Effector CD4-positive, alpha-beta T cell (primary cell): ENCODE measurements at regions not wholly inside any gene's neighbourhood (a gene's known extent, or its start where the extent isn't known, plus 50 kb on each side); places are given as distances from the start of the nearest gene placed in this dataset.
"Not testable (repeated sequence)": the region's sequence is repeated elsewhere in the genome, so short reads cannot be mapped to it uniquely, and the experiment has no call there.

Experiments used
- DNase-seq: peaks from one replicate; pipeline ENCODE4 v3.0.0-alpha.2; 2020

DNA sequence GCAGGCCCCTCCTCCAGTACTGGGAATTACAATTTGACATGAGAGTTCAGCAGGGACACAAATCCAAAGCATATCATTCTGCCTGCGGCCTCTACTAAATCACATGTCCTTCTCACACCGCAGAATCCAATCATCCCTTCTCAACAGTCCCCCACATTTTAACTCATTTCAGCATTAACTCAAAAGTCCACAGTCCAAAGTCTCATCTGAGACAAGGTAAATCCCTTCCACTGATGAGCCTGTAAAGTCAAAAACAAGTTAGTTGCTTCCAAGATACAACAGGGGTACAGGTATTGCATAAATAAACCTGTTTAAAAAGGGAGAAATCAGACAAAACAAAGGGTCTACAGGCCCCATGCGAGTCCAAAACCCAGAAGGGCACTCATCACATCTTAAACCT, 64.0 kb downstream of the EBNA1BP2 start:
- DNase-seq = no peak

DNA sequence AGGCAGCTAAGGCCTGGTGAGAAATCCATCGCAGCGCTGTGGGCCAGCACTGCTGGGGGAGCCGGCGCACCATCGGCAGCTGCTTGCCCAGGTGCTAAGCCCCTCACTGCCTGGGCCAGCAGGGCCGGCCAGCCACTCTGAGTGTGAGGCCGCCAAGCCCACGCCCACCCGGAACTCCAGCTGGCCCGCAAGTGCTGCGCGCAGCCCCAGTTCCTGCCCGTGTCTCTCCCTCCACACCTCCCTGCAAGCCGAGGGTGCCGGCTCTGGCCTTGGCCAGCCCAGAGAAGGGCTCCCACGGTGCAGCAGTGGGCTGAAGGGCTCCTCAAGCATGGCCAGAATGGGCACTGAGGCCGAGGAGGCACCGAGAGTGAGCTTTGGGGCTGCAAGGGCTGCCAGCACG, 64.4 kb downstream of the EBNA1BP2 start:
- no peak for DNase-seq

DNA sequence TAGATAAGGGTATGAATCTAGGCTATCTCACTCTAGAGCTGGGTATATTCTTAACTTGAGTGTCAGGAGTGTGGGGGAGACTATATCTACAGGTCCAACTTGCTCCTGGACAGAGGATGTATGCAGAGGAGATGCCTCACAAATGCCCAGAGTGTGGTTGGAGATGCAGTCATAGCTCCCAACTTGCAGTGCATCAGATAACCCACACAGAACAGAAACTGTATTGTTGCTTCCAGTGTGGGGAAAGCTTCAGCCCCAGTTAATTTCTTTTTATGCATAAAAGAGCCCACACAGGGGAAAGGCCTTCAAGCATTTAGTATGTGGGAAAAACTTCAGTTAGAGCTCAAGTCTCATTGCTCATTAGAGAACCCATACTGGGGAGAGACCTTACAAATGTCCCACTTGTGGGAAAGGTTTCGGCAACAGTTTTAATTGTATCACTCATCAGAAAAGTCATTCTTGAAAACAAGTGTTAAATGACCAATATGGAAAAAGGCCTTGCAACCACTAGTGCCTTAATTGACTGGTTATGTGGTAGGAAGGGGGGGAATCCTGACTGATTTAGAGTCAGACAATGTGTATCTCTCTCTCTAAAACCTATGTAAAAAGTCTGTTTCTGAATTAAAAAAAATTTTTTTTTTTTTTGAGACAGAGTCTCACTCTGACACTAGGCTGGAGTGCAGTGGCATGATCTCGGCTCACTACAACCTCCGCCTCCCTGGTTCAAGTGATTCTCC, 67.9 kb downstream of the EBNA1BP2 start:
- DNase-seq = no peak

DNA sequence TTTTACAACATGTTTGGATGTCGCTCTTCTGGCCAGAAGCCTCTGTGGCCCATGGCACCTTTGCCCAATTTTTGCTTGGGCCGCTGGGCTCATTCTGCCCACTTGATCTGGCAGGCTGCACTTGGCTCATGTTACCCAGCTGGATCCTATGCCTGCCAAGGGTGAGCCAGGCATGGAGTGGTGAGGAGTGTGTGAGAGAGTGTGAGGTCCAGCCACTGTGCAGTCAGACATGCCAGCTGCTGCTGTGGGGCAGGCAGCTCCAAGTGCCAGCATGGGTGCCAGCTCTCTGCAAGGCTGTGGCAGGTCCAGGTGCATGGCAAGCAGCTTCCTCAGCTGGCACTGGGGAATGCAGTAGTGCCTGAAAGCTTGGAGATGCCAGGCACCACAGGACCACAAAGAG, 71.0 kb downstream of the EBNA1BP2 start:
- DNase-seq = no peak

DNA sequence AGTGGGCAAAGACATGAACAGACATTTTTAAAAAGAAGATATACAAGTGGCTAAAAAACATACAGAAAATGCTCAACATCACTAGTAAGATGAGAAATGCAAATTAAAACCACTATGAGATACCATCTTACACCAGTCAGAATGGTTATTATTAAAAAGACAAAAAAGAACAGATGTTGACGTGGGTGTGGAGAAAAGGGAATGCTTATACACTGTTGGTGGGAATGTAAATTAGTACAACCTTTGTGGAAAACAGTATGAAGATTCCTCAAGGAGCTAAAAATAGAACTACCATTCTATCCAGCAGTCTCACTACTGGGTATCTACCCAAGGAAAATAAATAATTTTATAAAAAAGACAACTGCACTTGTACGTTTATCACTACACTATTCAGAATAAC, 73.9 kb downstream of the EBNA1BP2 start:
- DNase-seq = no peak

DNA sequence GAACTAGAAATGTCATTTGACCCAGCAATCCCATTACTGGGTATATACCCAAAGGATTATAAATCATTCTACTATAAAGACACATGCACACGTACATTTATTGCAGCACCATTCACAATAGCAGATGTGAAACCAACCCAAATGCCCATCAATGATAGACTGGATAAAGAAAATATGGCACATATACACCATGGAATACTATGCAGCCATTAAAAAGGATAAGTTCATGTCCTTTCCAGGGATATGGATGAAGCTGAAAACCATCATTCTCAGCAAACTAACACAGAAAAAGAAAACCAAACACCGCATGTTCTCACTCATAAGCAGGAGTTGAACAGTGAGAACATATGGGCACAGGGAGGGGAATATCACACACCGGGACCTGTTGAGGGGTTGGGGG, 75.6 kb downstream of the EBNA1BP2 start:
- DNase-seq = not testable (repeated sequence)

DNA sequence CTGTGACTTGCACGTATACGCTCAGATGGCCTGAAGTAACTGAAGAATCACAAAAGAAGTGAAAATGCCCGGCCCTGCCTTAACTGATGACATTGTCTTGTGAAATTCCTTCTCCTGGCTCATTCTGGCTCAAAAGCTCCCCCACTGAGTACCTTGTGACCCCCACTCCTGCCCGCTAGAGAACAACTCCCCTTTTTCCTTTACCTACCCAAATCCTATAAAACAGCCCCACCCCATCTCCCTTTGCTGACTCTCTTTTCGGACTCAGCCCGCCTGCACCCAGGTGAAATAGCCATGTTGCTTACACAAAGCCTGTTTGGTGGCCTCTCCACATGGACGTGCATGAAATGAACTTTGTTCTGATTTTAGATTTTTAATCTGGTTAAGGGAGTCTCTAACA, 81.3 kb downstream of the EBNA1BP2 start:
- not testable (repeated sequence) for DNase-seq

DNA sequence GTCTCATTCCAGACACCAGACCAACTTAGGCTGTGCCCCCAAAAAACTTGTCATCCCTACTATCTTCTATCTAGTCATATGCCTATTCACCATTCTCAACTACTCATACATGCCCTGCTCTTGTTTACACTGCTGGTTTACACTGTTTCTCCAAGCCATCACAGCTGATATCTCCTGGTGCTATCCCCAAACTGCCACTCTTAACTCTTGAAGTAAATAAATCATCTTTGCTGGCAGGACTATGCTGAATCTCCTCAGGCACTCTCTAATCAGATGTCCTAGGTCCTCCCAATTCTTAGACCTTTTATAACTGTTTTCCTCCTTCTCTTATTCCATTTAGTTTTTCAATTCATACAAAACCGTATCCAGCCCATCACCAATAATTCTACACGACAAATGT, 81.9 kb downstream of the EBNA1BP2 start:
- not testable (repeated sequence) for DNase-seq

DNA sequence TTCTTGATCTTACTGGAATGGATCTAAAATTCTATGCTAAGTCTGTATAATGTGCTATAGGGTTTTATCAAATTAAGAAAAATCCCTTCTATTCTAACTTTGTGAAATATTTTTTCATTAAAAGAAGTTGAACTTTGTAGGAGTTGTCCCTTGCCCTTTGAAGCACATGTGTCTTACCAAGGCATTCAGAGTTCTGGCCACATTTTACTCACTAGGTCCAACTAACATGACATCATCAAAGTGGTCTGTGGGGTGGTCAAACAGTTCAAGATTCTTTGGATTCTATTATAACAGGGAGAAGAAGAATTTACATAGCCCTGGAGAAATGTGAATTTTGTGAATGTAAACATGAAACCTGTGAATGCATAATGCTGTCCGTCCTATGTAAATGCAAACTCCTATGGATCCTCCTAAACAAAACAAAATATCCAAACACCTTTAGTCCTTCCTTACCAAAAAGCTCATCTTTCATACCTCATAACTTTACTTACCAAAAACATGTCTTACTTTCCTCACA, 88.7 kb downstream of the EBNA1BP2 start:
- no peak for DNase-seq

DNA sequence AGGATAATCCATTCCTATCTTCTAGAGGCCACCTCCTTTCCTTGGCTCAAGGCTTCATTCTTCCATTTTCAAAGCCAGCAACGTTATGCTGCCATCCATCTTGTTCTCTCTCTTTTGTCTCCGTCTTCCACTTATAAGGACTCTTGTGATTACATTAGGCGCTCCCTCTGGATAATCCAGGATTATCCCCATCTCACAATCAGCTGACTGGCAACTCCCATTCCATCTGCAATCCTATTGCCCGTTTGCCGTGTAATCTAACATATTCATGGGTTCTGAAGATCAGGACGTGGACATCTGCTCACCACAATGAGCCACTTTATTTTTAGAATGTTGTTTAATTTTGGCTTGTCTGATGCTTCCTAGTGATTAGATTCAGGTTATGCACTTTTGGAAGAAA, 89.3 kb downstream of the EBNA1BP2 start:
- no peak for DNase-seq

DNA sequence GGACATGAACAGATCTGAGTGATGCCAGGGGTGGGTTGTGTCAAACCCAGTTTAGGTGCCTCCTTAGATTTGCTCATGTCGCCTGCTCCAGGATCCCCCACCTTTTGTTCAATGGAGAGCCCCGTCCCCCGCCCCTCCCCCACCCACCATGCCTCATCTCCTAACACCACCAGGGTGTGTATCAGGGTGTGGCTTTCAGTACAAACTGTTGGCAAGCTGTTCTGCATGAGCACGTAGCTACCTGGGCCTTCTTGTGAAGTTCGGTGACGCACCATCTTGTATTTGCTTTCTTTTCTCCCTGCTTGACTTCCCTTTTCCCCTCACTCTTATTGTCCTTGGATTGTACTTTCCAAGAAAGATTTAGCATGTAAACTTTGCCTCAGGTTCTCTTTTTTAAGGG, 94.8 kb downstream of the EBNA1BP2 start:
- DNase-seq = no peak

DNA sequence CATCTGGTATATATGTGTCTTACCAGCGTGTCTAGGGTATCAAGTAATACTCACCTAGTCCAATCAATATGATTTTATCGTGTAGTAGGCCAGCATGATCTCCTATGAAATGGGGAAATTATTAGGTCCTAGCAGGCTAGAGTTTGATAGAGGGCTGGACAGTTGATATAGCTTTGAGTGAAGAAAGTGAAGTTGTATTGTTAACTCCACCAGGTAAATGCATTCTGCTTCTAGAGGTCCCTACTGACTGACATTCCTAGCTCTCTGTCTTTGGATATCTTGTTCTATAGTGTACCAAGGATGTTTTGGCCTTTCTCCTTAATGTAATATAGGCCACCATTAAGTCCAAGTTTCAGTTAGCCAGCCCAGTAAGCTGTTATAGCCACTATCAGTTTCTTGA, 97.4 kb downstream of the EBNA1BP2 start:
- DNase-seq = no peak

DNA sequence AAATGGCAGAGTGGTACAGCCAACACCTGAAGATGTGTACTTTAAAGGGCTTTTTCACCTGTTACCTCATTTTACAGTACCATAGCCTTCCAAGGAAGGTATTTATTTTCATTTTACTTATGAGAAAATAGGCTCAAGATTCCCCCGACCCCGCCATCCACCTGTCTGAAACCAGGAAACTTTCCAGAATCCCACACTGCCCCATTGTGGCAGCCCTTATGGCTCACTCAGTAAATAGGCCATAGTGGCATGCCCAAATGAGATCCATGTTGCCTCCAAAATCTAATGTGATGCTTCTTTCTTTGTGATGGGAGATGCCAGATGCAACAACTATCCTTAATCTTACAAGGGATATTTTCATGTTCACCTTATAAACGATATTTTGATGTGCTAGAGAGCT, 97.8 kb downstream of the EBNA1BP2 start:
- DNase-seq = no peak

DNA sequence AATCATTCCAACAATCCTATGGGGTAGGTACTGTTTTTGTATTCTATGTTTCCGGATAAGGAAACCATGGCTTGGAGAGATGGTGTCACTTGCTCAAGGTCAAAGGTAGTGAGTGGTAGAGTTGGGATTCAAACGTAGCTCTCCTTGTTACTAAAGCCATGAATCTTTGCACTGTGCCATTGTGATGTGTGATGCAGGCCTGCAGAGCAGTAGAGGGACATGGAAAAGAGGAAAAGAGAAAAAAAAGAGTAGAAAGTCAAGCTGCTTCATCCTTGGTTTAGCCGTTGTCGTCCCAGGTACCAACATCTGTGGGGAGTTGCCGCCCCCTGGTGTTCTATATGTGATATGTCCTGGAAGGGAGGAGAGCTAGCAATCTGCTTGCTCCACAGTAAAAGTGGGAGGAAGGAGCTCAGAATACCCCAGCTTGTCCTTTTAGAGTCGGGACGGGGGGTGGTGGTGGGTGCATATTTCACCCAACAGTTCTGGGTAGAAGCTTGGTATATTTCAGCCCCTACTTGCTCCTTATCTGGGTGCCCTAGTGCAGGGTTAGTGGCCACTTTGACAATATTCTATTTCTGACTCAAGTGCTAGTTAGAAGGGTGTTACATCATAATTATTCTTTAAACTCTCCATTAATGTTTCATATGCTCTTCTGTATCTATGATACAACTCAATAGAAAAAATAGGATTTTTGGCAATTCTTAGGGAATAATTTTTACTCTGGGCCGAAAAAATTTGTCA, 98.4 kb downstream of the EBNA1BP2 start:
- peak; percentile 71 for DNase-seq

DNA sequence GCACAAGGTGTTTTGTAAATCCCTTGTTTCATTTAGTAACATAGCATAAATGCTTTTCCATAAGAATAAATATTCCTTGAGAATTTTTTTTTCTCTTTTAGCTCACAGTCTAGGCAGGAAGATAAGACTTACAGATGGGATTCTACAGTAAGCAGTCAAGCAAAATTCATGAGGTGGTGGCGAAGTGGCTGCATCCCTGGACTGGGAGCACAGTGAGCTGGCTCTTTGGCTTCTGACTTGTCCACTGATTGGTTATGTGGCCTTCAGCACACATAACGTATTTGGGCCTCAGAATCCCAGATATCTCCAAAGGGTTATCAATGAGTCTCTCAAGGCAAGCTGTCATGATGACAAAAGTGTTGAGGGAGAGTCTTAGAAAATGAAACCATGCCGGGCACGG, 99.8 kb downstream of the EBNA1BP2 start:
- DNase-seq = no peak

DNA sequence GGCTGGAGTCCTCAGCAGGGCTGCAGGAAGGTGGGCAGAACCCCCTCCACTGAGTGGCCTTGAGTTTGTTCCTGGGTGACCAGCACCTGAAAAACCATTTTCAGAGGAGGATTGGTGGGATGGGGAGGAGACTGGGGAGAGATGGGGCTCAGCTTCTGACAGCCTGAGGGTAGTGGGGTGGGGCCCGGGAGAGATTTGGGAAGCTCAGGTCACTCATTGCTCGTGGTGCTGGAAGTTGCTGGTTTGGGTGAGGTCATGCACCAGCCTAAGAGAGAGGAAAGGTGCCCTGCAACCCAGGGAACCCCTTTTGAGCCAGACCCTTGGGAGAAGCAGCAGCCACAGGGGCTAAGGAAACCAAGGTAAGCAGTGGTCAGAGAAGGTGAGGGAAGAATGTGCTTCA, 100.8 kb downstream of the EBNA1BP2 start:
- no peak for DNase-seq

DNA sequence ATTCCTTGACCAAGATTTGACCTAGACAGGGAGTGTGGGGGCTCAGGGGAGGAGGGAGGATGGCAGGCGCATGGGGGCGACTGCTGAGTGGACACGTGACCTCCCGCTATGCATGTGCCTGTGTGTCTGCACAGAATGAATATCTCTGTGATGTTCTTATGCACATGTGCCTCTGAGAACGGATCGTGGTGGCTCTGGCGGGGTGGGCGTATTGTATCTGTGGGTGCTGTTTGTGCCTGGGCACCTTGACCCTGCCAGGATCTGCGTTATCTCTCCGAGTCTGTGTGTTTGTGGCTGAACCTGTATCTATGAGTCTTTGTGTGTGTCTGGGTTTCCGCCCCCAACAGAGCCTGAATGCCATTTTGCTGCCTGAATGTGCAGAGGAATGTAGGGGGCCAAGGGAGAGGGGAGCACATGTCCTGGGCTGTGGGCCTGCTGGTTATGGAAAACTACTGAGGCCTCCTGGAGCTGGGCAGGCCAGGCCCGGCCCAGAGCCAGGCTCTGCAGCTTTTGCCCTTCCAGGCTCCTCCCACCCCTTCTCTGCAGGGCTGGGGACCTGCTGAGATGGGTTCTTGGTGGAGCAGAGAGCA, 102.5 kb downstream of the EBNA1BP2 start:
- no peak for DNase-seq

DNA sequence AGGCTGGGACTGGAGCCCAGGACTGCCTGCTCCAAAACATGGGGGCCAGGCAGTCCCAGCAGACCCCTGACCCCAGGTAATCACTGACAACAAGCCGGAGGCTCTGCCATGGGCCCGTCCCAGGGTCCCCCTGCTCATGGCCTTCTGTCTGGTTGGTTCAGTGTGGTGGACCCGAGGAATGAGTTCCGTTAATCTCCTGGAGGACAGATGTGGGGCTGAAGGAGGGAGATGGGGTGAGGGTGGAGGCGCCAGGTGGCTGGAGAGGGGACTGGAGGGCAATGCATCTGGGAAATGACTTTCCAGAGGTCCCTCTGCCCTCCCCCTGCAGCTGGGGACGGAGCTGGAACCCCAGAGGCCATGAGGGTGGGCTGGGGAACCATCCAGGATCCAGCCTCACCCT, 103.2 kb downstream of the EBNA1BP2 start:
- no peak for DNase-seq

DNA sequence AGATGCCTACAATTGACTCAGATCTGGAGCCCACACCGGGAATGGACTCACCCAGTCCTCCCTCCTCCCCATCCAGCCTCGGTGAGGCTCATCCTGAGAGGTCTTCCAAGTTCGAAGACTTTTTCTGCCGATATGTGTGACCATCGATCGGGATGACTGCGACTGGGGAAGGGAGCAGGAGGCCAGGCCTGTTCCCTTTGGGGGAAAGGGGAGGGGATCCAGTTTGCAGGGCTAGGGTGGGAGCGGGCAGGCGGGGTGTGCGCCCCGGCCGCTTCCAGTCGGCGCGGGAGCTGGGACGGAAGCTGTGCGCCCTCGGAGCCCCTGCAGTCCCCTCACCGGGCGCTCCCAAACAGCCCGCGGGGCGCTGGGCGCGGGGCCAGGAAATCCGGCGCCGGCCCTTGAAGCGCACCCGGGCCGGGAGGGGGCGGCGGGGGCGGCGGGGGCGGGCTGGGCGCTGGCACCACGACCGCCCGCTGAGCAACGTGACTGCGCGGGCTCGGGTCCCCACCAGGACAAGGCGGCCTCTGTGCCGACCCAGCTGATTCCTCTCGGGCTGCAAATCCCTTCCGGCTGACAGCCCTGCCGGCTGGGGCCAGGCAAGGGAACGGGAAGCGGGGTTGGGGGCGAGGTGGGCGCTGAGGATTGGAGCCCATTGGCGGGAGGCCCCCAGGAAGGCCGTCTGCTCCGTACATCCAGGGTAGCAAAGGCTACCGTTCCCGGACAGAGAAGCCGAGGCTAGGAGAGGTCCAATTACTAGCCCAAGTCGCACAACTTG, 103.9 kb downstream of the EBNA1BP2 start:
- DNase-seq = no peak

DNA sequence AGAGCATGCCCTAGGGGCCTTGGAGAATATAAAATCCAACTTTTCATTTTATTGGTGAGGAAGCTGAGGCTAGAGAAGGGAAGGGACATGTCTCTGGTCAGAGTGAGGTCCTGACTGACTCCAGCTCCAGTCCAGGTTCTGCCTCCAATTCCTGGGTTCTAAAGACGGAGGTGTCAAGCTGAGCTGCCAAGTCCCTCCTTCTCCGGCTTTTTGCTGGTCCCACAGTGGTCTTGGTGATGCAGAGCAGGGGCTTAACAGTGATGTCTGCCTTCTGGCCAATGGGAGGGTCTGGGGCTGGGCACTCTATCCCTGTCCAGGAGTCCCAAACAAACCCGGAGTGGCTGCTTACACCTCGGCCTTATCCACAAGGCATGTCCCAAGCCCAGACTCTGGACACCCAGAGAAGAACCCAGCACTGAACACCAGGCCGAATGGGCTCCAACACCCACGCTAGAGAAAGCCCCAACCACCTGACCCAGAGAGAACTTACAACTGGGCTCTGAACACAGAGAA, 104.8 kb downstream of the EBNA1BP2 start:
- DNase-seq = no peak

DNA sequence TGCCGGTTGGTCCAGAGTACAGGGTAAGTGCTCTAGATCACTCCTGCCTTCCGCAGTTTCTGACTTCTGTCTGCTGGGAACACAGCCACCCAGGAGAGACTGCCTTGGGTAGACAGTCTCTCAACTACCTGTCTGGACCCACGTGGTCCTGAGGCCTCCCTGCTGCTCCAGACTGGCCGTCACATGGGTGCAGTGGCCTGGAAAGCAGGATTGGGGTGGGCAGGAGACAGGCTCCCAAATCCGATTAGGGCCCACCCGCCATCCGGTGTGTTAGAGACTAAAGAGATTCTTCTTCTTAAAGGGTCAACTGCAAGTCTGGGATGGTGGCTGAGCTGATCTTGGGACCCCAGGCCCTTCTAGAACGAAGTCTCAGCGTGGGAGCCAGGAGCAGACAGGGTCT, 105.5 kb downstream of the EBNA1BP2 start:
- DNase-seq = no peak

DNA sequence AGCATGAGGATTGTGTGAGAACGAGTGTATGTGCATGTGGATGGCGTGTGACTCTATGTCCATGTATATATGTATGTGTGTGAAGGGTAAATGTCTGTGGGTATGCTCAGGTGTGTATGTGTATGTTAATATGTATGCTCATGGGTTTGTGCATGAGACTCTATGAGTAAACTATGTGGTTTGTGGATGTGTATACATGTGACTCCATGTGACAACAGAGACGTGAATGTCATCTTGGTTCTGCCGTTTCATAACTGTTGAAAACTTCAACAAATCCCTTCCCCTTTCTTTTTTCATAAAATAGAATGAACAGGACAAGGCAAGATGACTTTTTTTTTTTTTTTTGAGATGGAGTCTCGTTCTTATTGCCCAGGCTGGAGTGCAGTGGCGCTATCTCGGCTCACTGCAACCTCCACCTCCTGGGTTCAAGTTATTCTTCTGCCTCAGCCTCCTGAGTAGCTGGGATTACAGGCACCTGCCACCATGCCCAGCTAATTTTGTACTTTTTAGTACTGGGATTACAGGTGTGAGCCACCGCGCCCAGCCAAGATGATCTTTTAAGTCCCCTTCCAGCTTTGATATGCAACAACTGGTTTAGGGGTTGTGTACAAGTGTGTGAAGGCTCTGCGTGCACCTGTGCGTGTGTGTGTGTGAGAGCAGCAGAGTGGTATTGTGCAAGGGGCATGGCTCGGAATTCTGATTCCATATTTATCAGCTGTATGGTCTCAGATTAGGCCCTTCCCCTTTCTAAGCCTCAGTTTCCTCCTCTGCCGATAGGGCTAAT, 106.3 kb downstream of the EBNA1BP2 start:
- DNase-seq = no peak
